ENCODE measurements at regions not wholly inside any gene's neighbourhood (a gene's known extent, or its start where the extent isn't known, plus 50 kb on each side); places are given as distances from the start of the nearest gene placed in this dataset.
A peak's percentile ranks its signal among the peaks of the same experiment; 100 is the strongest.
"Not testable (repeated sequence)": the region's sequence is repeated elsewhere in the genome, so short reads cannot be mapped to it uniquely, and the experiment has no call there.

DNA sequence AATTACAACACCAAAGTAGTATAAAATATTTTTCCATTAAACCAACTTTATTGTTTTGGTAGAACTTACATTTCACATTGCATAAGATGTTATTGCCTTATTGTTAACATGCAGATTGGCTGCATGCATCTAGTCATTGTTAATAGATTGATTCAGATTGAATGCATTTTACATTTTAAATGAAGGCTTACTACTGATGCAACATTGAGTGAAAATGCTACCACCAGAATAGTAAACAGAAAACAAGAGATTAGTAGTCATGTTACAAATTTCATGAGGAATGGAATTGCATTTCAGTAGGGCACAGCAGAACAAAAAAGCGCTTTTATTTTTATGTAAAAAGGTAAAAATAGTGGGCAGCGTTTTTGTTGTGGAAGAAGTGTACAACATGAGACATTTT is 298.3 kb downstream of the ARL4A start:
- DNase-seq (ENCODE audit: low read depth), result no peak

DNA sequence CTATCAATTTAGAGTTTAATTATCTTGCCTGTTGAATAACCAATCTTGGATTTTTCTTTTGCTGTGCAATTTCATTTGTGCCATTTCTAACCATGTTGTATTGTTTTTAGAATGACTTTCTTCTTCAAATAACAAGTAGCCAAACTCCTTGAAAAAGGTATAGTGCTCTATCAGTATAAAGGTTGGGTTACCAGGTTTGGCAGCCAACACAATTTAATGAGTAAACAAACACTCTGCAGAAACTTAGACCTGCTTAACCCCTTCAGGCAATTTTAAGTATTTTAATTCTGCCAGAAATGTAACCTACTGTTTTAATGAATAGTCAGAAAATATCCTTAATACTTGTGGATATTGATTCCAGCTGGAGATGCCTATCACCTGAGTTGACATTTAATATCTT is 299.8 kb downstream of the ARL4A start:
- no peak for DNase-seq (ENCODE audit: low read depth)

DNA sequence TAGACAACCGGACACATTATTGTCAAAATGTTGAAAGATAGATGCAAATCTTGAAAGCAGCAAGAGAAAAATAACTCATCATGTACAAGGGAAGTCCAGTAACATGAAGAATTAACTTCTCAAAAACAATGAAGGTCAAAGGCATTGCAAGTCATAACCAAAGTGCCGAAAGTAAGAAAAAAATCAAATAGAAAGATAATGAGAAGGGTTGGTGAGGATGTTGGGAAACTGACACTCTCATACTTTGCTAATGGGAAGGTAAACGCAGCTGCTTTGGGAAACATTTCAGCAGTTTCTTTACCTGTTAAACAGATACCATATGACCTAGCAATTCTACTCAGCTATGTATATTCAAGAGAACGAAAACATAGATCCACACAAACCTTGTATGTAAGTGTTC is 303.0 kb downstream of the ARL4A start:
- no peak for DNase-seq (ENCODE audit: low read depth)

DNA sequence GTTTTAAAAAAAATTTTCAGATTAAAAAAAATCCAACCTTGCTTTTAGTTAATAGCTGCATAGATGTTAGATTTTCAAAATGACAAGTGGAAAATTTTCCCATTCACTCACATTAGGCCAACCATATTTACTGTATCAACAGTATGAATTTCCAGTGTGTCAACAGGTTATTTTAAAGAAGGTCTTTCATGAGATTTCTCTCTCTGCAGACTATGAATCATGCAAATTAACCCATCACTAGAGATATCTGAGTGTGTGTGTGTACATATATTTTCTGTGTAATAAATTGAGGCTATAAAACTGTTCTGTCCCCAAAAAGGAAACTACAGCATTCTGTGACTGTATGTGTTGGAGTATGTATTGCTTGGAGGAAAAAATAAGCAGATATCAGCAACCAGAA is 305.6 kb downstream of the ARL4A start:
- no peak for DNase-seq (ENCODE audit: low read depth)

DNA sequence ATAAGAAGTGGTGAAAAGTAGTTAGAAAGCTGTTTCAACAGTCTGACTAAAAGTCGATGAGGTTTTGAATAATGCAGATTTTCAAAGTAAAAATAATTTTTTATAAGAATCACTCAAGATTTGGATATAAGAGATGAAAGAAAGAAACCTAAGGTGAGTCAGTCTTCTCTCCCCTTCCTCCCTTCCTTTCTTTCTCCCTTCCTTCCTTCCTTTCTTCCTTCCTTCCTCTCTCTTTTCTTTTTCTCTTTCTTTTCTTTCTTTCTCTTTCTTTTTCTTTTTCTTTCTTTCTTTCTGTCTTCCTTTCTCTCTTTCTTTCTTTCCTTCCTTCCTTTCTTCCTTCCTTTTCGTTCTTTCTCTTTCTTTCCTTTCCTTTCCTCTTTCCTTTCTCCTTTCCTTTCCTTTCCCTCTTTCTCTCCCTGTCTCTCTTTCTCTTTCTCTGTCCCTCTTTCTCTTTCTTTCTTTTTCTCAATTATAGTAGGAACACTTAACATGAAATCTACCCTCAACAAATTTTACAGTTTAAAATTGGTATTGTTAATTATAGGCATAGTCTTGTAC is 308.6 kb downstream of the ARL4A start:
- DNase-seq (ENCODE audit: low read depth), result no peak

DNA sequence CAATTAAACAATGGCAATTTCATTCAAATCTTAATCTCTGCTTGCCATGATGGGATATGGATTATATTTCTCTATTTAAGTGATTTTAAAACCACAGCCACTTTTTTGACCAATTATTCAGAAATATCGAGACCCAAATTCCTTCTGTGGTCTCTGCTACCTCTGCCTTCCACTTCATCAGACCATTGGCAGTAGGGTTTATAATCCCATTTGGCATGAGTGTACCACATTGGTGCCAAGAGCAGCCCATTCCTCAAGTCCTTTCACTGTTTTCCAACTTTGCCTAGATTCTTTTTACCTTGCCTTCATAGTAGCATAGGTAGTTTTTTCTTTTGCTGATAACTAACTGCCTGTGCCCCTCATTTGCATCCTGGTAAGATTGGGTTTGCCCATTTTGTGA is 319.9 kb downstream of the ARL4A start:
- no peak for DNase-seq (ENCODE audit: low read depth)

GRCh38 chr7:13009517-13009916 is 322.1 kb downstream of the ARL4A start:
- DNase-seq (ENCODE audit: low read depth), result no peak

- DNase-seq (ENCODE audit: low read depth), result no peak
Measured at GRCh38 chr7:13014011-13014410, 326.6 kb downstream of the ARL4A start.

- DNase-seq (ENCODE audit: low read depth), result no peak
Measured at GRCh38 chr7:13016036-13016581, 328.7 kb downstream of the ARL4A start.

- DNase-seq (ENCODE audit: low read depth), result no peak
Measured at GRCh38 chr7:13016592-13017332, 329.3 kb downstream of the ARL4A start.

- peak; percentile 60 for DNase-seq (ENCODE audit: low read depth)
Measured at GRCh38 chr7:13017333-13017857, 330.0 kb downstream of the ARL4A start.

DNA sequence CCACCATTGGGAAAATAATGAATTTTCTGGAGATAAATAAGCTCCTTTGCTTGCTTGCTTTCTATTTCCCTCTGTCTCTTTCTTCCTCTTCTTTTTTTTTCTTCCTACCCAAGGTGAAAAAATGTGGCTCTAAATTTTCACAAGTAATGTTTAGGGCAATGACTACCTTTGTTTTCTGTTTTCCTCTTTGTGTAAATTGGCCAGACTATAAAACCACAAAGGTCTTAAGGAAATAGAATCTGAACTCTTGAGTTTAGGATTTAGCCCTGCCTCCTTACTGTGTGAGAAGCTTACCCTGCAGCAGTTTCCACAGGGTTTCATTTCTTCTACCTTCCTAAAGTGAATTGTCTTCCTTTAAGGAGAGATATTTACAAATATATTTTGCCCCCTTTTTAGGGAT is 330.4 kb downstream of the ARL4A start:
- no peak for DNase-seq (ENCODE audit: low read depth)

DNA sequence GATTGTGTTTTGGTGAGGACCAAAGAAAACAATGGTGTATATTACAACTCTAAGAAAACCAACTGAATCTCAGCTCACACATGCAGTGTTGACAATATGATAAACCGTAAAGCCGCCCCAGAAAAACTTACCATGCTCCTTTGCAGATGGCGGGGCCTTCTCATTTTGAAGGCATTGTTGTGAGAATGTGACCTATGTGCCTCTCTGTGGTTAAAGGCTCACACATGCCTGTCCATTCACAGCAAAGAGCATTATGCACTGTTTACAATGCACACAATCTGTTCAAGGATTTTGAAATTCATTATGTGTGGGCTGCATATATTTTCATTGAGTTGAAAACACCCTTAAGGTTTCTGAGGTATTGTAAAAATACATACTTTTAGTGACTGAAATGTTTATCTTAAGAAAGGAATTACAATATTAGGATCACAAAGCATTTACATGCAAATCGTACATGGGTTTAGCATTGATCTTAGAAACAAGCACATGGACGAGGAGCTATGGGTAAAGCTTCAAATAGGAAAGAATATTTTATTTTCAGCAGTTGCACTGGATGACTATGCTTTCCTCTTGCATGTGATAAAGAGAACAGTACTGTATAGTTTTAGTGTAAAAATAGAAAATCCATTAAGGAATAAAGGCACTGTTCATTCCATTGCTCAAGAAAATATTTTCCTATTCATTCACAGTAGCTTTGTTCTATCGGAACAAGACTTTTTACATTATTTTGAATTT is 334.3 kb downstream of the ARL4A start:
- no peak for DNase-seq (ENCODE audit: low read depth)

- no peak for DNase-seq (ENCODE audit: low read depth)
Measured at GRCh38 chr7:13024121-13024674, 336.8 kb downstream of the ARL4A start.

DNA sequence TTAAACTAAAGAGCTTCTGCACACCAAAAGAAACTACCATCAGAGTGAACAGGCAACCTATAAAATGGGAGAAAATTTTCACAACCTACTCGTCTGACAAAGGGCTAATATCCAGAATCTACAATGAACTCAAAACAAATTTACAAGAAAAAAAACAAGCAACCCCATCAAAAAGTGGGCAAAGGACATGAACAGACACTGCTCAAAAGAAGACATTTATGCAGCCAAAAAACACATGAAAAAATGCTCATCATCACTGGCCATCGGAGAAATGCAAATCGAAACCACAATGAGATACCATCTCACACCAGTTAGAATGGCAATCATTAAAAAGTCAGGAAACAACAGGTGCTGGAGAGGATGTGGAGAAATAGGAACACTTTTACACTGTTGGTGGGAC is 337.6 kb downstream of the ARL4A start:
- not testable (repeated sequence) for DNase-seq (ENCODE audit: low read depth)

DNA sequence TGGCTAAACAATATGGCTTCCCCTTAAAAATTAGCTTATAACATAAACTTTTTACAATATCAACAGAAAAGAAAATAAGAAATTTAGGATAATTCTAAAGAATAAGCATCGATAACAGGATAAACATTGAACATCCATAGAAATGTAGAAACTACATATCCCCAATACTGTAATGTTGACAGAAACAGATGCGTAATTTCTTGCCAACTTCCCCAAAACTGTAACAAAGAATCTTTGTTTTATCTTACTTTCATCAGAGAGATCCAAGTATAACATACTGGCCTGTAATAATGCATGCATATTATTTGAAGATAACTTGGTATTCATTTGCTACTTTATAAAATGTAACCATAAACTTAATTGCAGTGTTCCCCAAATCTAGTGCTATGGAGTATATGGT is 339.9 kb downstream of the ARL4A start:
- no peak for DNase-seq (ENCODE audit: low read depth)

- DNase-seq (ENCODE audit: low read depth), result no peak
Measured at GRCh38 chr7:13028036-13028824, 340.8 kb downstream of the ARL4A start.

- DNase-seq (ENCODE audit: low read depth), result no peak
Measured at GRCh38 chr7:13028825-13029099, 341.3 kb downstream of the ARL4A start.

GRCh38 chr7:13031468-13031867 is 344.0 kb downstream of the ARL4A start:
- no peak for DNase-seq (ENCODE audit: low read depth)

DNA sequence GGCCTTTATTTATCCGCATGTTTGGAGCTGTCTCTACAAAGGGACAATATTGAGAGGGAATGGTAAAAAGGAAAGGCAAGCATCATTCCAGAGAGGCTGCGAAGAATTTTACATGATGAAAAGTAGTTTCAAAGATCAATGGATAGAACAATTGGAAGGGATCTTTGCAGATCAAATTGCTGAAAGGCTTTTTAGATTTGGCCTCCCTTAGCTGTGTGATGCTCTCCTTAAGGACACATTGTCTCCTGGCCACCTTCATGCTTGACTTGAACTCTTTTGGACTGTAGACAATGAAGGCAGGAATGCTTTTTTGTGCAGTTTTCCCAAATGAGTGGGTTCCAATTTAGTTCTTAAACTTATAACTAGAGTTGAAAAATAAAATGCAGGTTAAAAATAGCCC is 344.7 kb downstream of the ARL4A start:
- no peak for DNase-seq (ENCODE audit: low read depth)

DNA sequence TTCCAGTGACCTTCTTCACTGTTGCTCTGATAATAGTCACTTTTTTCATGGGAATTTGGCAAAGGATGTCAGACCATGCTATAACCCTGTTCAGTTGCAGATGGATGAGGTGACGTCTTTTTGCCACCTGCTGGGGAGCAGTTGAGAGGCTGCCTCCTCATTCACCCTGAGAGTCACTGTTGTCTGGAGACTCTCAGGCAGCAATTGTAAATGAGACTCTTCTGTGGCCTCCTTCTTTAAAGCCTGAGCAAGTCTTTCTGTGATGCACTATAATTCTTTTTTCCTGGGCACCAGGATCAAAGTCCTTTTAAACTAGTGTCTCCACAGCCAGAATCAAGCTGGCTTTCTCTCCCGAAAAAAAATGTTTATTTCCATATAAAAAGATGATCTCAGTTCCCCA is 345.1 kb downstream of the ARL4A start:
- DNase-seq (ENCODE audit: low read depth), result no peak

- DNase-seq (ENCODE audit: low read depth), result no peak
Measured at GRCh38 chr7:13034693-13035092, 347.3 kb downstream of the ARL4A start.

Data from non-pigmented ciliary epithelial cell (primary cell).